NCI-H2227 treated with DMSO at 0.1 percent for 48 hours (cell line): ENCODE measurements at regions not wholly inside any gene's neighbourhood (a gene's known extent, or its start where the extent isn't known, plus 50 kb on each side); places are given as distances from the start of the nearest gene placed in this dataset.
"Not testable (repeated sequence)": the region's sequence is repeated elsewhere in the genome, so short reads cannot be mapped to it uniquely, and the experiment has no call there.

Experiments used
- DNase-seq: peaks from one replicate; lab custom pipeline; 2025; lab: John Stamatoyannopoulos, UW

DNA sequence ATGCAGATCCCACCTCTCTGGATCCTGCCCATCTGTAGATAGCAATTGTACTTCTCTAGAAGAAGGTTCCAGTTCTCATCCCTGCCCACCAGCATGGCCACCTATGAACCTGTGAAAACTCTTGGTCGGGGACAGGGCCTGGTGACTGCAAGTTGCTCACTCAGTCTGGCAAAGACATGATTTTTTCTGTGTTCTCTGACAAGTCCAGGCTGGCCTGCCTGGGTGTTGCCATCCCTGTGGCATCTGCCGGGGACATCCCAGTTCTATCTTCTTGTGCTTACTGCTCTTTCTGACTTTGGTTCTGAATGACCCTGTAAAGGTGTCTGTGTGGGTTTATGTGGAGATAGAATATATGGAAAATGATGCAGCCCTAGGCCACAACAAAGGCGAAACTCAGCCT is 545.8 kb downstream of the INSC start:
- DNase-seq: no peak

DNA sequence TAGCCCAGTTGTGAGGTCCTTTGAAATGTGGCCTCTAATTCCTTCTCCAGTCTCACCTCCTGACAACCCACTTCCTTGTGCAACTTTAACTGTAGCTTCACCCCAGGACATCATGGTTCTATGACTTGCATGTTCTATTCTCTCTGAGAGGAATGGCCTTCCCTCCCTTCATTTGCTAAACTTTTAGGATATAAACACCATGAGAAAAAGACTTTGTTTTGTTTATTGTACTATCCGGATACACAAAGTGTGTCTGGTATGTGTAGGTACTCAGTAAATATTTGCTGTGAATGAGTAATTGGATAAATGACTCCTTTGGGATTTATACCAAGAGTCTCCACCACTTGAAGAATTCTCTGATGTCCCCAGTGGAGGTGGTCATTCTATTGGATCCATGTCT is 547.6 kb downstream of the INSC start:
- DNase-seq: no peak

DNA sequence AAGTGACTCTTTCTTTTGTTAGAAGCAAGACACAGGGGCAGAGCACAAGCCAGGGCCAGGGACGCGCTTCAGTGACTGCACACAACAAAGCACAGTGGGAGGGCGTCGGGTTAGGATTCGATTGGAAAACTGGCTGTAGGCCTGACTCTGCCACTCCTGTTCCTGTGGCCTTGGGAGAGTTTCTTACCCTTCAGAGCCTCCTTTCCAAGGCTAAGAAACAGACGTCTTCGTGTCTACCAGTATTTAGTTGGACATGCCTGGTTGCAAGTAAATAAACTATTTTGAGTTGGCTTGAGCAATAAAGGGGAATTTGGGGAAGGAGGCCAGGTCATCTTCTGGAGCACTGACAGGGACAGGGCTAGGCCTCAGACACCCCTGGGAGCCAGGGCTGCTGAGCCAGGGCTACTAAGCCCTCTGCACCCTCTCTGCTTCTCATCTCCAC is 549.1 kb downstream of the INSC start:
- peak; percentile 38 for DNase-seq

DNA sequence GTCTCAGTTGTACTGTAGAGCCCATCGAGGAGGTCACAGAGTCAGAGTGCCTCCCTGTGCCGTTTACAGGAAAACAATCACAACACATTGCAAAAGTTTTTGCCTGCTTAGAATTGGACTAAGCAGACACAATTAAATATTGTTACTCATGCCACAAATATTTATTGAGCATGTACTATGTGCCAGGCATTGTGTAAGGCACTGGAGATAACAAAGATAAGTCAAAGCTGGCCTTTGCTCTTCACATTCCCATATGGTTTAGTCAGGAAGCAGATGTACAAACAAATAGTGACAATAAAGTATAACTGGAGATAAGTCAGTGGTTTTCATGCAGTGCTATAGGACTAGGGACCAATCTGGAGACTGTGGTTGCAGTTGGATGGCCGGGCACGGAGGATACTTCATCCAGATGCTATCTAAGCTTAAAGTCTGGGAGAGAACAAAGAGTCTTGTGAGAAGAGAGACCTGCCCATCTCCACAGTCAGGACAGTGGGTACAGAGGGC is 550.7 kb downstream of the INSC start:
- DNase-seq: no peak

DNA sequence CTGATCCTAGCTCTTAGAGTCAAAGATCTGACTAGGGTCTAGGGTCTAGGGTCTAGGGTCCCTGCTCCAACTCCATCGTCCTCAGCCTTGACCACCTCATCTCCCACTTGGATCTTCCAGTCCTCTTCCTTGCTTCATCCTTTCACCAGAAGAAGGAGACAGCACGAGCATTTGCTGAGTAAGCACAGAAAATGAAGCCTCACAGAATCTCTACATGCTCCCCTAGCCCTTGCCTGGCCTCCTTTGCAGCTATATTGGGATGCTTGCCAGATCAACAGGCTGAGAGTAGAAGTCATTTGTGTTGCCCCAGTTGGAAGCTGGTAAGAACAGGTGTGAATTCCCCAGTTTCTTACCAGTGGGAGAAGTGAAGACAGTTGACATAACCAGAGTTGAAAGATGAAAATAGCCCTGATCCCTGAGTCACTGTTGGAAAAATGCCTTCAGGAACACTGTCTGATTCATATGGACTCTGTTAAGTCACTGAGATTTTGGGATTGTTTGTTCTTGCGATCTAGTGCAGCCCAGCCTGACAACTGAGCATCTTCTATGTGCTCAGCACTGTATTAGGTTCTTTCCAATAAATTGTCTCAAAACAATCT is 552.5 kb downstream of the INSC start:
- no peak for DNase-seq

DNA sequence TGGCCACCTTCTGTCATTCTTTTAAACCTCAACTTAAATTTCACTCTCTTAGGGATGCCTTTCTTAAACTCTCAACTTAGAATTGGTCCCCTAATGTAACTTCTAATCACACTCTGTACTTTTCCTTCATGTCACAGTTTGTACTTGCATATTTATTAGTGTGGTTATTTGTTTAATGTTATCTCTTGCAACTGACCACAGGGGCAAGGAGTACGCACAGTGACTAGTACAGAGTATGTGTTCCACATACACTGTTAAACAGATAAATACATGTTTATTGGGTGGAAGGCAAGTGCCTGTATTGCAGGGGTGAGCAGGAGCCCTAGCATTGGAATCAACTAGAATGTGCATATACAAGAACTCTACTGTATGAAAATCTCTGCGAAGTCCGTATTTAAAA is 554.0 kb downstream of the INSC start:
- no peak for DNase-seq

DNA sequence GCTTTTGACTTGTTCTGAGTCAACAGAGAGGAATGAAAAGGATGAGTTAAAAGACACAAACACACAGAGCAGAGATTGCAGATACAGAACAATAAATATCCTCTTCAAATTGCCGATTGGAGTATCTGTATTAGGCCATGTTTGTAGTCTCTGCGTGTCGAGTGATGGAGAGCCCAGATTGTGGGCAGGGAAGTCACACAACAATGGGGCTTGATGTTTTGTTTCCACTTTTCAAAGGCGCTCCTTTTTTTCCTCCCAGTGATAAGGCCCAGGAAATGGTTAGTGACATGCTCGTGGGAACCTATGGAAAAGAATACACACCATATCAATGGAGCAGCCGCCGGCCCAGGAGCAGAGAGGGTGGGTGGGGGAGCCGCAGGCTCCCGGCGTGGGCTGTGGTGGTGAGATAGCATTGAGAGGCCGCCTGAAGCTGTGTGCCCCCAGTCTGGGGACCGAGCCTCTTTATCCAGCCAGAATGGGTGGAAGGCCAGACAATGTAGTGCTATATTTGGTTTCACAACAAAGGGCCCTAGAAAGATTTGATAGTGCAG is 555.9 kb downstream of the INSC start:
- DNase-seq: no peak

DNA sequence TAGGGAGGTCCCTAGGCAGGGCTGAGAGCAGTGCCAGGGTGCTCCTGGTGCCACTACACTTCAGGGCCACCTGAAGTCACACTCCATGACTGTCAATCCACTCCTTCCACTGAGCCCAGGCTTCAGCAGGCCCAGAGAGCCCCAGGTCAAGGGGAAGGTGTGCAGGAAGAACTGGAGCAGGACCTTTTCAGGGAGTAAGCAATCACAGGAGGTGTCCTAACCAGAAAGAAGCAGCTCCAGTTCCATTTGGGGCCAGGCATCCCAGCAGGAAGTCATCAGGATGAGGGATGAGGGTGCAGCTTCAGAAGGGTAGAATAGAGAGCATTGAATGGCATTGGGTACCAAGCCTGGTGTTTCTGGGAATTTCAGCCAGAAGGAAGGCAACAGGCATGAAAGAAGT is 556.5 kb downstream of the INSC start:
- DNase-seq: no peak

DNA sequence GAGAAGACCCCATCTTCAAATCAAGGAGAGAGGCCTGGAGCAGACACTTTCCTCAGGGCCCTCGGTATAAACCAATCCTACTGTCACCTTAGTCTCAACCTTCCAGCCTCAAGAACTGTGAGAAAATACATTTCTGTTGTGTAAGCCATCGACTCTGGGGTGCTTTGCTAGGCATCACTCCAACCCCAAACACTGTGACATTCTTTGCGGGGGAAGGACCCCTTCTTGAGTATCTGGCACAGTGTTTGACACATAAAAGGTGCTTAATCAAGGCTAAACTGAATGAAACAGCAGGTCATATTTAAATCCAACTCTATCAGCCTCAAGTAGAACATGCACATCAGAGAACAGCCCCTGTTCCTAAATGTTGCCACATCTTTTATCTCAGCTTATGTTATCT is 558.1 kb downstream of the INSC start:
- no peak for DNase-seq

DNA sequence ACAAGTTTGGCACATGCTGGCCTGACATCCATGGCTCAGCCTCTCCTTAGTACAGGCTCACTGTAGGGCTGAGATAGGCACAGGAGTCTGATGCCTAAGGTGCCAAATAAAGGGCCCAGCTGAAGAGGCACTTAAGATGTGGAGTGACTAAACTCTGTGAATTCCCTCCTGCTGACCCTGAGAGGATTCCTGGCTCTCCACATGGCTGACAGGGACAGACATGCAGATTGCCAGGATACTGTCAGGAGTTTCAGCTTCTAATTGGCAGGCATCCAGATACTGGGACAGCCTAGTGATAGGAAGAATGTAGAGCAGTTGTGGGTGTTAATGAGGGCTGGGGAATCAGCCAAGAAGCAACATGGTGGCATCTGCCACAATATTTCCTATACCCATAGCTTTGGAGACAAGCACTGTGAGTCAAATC is 558.7 kb downstream of the INSC start:
- no peak for DNase-seq

DNA sequence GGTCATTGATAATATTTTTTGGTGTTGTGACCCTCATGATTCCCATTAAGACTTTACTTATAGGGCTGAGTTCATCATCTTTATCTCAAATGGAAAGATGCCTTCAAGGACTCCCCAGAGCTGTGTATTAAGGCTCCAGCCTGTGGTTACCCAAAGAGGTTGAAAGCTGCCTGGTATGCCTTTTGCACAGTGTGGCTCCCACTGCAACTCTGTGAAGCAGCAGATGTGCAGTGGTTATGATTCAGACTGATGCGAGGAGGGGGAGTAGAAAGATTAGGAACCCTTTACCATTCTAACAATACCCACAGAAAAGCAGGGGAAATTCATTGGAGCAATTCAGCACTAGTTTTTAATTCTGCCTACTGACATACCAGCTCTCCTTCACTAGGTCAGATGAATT is 560.0 kb downstream of the INSC start:
- DNase-seq: no peak

DNA sequence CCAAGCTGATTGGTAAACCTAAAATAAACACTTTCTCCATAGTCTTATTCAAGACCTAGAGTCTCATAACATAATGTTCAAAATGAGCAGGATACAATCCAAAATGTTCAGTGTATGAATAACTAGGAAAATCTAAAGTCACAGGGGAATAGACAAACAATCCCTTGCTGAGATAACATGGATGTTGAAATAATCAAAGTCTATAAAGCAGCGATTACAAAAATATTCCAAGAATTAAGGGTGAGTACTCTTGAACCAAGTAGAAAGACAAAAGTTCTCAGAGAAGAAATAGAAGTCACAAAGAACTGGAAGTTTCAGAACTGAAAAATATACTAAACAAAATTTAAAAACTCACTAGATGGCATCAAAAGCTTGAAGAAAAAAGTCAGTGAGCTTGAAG is 561.0 kb downstream of the INSC start:
- no peak for DNase-seq

DNA sequence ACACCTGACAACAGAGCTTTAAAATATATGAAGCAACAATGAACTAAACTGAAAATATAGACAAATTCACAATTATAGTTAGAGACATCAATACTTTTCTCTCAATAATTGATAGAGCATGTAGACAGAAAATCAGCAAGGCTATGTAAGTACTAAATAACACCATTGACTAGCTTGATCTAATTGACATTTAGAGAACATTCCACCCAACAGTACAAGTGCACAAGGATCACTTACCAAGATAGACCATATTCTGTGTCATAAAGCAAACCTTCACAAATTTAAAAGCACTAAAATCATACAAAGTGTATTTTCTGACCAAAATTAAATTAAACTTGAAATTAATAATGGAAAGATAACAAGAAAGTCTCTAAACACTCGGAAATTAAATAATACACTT is 562.5 kb downstream of the INSC start:
- no peak for DNase-seq

DNA sequence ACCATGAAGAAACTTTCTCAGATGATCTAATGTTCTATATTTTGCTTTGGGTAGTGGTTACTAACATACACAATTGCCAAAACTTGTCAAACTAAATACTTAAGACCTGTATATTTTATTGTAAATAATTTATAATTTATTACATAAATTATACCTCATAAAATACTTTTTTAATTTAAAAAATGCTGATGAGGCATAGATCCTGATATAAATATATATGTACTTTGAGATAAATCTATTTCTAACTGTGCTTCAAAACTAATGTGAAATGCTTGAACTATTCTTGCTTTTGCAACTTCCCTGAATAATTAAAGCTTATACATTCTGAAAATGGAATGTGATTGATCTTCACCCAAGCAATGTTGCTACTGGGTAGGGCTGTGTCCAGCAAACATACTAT is 568.8 kb downstream of the INSC start:
- DNase-seq: no peak

DNA sequence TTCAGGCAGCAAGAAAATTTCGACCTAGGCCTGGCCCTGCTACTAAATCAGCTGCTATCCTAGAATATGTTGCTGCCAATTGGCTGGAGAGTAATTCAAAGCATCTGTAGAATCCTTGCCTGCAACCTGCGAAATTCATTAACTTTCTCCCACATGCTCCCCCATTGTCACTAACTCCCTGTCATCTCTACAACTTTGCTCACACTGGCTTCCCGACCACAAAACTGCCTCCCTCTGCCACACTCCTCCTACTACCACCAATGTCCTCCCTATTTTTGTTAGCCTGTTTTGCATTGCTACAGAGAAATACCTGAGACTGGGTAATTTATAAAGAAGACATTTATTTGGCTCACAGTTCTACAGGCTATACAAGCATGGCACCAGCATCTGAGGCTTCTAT is 570.6 kb downstream of the INSC start:
- DNase-seq: no peak

DNA sequence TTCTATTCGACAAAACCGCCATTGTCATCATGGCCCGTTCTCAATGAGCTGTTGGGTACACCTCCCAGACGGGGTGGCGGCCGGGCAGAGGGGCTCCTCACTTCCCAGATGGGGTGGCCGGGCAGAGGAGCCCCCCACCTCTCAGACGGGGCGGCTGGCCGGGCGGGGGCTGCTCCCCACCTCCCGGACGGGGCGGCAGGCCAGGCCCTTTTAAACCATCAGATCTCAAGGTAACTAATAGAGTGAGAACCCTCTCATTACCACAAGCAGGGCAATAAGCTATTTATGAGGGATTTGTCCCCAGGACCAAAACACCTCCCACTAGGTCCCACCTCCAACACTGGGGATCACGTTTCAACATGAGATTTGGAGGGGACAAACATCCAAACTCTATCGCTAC is 571.5 kb downstream of the INSC start:
- not testable (repeated sequence) for DNase-seq

DNA sequence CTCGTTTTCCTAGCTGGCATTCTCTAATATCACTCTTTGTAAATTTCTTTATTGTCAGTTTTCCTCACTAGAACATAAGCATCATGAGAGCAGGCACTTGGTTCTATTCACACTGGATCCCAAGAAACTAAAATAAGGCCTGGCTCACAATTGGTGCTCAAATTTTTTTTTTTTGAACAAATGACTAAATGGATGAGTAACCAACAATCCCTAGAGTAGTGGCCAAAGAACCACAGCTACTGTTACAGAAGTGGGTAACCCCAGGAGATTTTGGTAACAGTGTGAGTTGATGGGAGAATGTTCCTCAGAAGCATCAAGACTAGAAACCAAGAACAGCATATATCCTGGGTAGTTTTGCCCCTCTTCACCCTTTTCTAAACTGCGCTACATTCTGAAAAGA is 572.6 kb downstream of the INSC start:
- no peak for DNase-seq

DNA sequence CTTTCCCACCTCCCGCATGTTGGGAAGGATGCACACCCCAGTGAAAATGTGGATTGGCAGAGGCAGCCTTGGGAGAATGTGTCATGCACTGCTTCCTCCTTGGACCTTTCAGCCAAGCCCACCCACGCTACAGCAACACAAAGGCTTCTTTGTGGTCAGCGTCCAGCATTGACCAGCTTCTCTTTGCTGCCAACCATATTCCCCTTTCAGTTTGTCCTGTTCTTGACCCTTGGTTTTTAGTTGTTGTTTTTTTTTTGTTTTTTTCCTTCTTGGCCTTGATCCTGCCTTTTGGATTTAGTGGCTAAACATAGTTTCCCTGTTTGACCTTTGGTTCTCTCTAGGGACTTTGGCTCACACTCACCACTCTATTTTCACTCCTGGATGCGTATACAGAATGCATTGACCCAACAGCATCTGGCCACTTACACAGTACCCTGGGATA is 573.6 kb downstream of the INSC start:
- DNase-seq: no peak

DNA sequence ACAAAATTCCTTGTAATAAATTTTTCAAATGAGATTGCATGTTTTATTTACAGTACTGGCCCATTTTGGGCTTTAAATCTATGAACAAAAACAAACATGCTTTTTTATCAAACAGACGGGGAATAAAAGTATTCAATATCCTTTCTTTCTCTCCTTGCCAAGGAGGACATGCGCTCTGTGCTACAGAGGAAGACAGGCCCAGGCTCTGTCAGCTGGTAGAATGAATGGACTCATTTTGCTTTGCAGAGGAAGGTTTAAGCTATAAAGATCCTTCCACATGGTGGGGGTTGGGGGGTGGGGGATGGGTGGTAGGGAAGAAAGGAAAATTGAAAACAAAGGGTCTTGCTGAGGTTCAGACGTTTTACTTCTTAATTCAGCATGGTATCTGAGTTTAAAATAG is 575.6 kb downstream of the INSC start:
- DNase-seq: no peak

DNA sequence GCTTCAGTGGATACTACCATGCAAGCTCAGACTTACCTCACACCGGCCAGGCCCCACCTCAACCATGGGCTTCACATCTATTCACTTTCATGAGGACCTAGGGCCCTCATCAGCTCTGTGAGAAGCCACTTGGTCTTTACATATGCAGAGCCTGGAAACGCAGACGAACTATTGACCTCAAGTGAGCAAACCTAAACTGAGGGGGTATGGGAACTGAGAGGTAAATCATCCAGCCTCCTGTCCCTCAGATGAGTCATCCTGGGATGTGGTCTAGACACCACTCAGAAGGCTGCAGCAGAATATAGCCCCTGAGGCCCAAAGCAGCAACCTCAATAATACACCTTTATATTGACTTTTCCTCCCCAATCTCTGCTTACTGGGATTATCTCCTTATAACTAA is 578.0 kb downstream of the INSC start:
- DNase-seq: no peak

DNA sequence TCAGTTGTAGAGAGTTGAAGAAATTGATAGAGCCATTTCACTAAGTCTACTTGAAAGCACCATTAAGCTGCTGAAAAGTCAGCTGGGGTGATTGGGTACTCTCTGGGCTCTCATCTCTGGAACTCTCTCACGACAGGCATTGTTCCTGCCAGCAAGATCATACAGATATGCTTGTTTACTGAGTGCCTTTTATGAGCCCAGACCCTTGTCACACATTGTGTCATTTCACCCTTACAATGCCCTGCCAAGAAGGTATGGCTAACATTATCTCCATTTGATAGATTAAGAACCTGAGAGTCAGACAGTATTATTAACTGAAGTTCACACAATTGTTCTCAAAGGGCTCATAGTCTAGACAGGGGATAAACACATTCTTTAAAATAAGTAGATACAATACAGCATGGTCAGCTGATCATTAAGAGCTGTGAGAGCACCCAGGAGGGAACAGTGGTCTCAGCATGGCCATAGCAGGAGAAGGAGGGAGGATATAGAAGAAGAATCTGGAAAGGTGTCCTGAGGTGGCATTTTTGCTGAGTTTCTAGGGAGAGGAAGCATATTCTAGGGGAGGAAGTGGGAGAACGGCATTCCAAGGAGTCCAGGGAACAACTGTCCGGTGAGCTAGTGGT is 580.5 kb downstream of the INSC start:
- DNase-seq: peak; percentile 85

DNA sequence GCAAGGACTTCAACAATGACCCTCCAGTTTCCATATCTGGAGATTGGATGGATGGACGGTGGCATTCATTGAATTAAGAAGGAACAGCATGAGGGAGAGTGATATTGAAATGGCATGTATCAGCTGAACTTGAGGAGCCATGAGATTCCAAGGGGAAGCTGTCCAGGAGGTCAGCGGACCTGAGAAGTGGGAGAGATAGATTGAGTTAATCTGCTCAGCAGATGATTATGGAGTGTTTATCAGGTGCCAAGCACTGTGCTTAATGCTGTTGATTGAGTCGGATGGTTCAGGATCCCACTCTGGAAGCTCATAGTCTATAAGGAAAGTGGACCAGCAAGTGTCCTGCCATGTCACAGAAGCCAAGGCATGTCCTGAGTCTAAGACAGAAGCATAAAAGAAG is 581.3 kb downstream of the INSC start:
- no peak for DNase-seq

DNA sequence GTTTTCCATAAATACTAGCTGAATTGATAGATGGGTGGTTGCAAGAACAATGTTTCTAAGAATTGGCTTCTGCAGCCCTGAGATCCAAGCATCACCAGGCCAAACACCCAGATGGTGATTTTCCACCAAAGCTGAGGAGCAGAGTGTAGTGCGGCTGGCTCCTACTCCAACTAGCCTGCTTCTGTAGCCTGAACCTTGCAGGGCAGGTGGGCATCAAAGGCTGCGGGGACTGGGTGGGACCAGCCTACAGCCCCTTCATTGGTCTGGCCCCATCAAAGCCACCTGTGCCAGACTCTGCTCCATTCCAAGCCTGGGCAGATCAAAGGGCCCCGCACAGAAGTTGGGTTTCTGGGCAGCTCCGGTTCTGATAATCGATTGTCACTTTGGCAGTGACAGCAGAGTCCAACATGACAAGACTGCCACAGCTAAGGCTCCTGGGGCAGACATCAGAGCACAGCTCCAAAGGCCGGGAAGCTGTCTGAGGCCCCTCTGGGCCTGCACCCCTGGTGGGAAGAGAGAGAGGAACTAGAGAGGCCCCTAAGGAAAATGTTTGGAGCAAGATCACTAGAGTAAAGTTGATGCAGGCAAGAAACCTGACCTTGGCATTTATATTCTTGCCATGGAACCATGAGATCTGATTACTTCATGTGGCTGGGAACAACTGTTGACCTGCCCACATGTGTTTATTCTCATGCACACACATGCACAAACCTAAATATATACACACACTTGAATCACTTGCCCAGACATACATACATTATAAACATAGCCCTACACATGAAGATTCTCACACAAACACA is 582.9 kb downstream of the INSC start:
- DNase-seq: no peak
